ENCODE measurements at regions not wholly inside any gene's neighbourhood (a gene's known extent, or its start where the extent isn't known, plus 50 kb on each side); places are given as distances from the start of the nearest gene placed in this dataset.

- no peak overlapping the region for H3K27ac ChIP-seq (ENCODE audit: low read length)
- H3K36me3 ChIP-seq (ENCODE audit: control insufficient read depth, insufficient read depth, low read length): no peaks in the 10 kb centered on the region
- 80% methylated on average over 1 of the region's 1 CpG for WGBS (ENCODE audit: insufficient coverage)
Observed at GRCh38 chr5:153130296-153130695, 360.2 kb upstream of the GRIA1 start.

GRCh38 chr5:153135411-153135810 is 355.1 kb upstream of the GRIA1 start:
- no CpG with 5 or more reads among the region's 4 CpGs for WGBS (ENCODE audit: insufficient coverage)

More at GRCh38 chr5:153130296-153130695, 360.2 kb upstream of the GRIA1 start:
- Histone ChIP-seq H3K27me3 (ENCODE audit: control insufficient read depth, insufficient read depth, low read length) (no peaks in the 10 kb centered on the region), H3K4me3 (ENCODE audit: low read length) (no peak overlapping the region), H3K9me3 (replicated peaks; ENCODE audit: control insufficient read depth, low read depth, low read length) (no peaks in the 10 kb centered on the region), H3K4me1 (ENCODE audit: control insufficient read depth, insufficient read depth, low read length) (no peaks in the 10 kb centered on the region)
- no peak for DNase-seq

GRCh38 chr5:153136910-153137614 is 353.4 kb upstream of the GRIA1 start:
- no peaks in the 10 kb centered on the region for H3K4me1 ChIP-seq (ENCODE audit: control insufficient read depth, insufficient read depth, low read length)
- H3K27me3 ChIP-seq (ENCODE audit: control insufficient read depth, insufficient read depth, low read length): no peaks in the 10 kb centered on the region
- 78% methylated on average over 5 of the region's 6 CpGs for WGBS (ENCODE audit: insufficient coverage)

More at GRCh38 chr5:153135411-153135810, 355.1 kb upstream of the GRIA1 start:
- Histone ChIP-seq H3K27ac (ENCODE audit: low read length) (no peak overlapping the region), H3K36me3 (ENCODE audit: control insufficient read depth, insufficient read depth, low read length) (no peaks in the 10 kb centered on the region), H3K4me1 (ENCODE audit: control insufficient read depth, insufficient read depth, low read length) (no peaks in the 10 kb centered on the region), H3K4me3 (ENCODE audit: low read length) (no peak overlapping the region), H3K9me3 (replicated peaks; ENCODE audit: control insufficient read depth, low read depth, low read length) (peaks cover 2% of the 10 kb centered on the region), H3K27me3 (ENCODE audit: control insufficient read depth, insufficient read depth, low read length) (no peaks in the 10 kb centered on the region)
- no peak for DNase-seq

GRCh38 chr5:153147891-153148623 is 342.4 kb upstream of the GRIA1 start:
- peak; percentile 33 for DNase-seq
- Histone ChIP-seq H3K9me3 (replicated peaks; ENCODE audit: control insufficient read depth, low read depth, low read length) (peaks cover 11% of the 10 kb centered on the region), H3K4me1 (ENCODE audit: control insufficient read depth, insufficient read depth, low read length) (no peaks in the 10 kb centered on the region), H3K27me3 (ENCODE audit: control insufficient read depth, insufficient read depth, low read length) (no peaks in the 10 kb centered on the region), H3K27ac (ENCODE audit: low read length) (no peak overlapping the region), H3K4me3 (ENCODE audit: low read length) (no peak overlapping the region), H3K36me3 (ENCODE audit: control insufficient read depth, insufficient read depth, low read length) (no peaks in the 10 kb centered on the region)
- 43% methylated on average over 5 of the region's 7 CpGs for WGBS (ENCODE audit: insufficient coverage)

More at GRCh38 chr5:153136910-153137614, 353.4 kb upstream of the GRIA1 start:
- no peak overlapping the region for H3K27ac ChIP-seq (ENCODE audit: low read length)
- peaks cover 2% of the 10 kb centered on the region for H3K9me3 ChIP-seq (replicated peaks; ENCODE audit: control insufficient read depth, low read depth, low read length)
- H3K36me3 ChIP-seq (ENCODE audit: control insufficient read depth, insufficient read depth, low read length): no peaks in the 10 kb centered on the region
- H3K4me3 ChIP-seq (ENCODE audit: low read length): no peak overlapping the region
- no peak for DNase-seq

- Histone ChIP-seq H3K4me1 (ENCODE audit: control insufficient read depth, insufficient read depth, low read length) (no peaks in the 10 kb centered on the region), H3K9me3 (replicated peaks; ENCODE audit: control insufficient read depth, low read depth, low read length) (peaks cover 8% of the 10 kb centered on the region), H3K27me3 (ENCODE audit: control insufficient read depth, insufficient read depth, low read length) (no peaks in the 10 kb centered on the region), H3K36me3 (ENCODE audit: control insufficient read depth, insufficient read depth, low read length) (no peaks in the 10 kb centered on the region), H3K4me3 (ENCODE audit: low read length) (no peak overlapping the region), H3K27ac (ENCODE audit: low read length) (no peak overlapping the region)
- WGBS (ENCODE audit: insufficient coverage): no CpG with 5 or more reads among the region's 4 CpGs
- DNase-seq: no peak
Observed at GRCh38 chr5:153148624-153148976, 341.9 kb upstream of the GRIA1 start.

GRCh38 chr5:153151558-153151957 is 338.9 kb upstream of the GRIA1 start:
- DNase-seq: no peak
- no peaks in the 10 kb centered on the region for H3K27me3 ChIP-seq (ENCODE audit: control insufficient read depth, insufficient read depth, low read length)
- H3K9me3 ChIP-seq (replicated peaks; ENCODE audit: control insufficient read depth, low read depth, low read length): no peaks in the 10 kb centered on the region
- no peaks in the 10 kb centered on the region for H3K36me3 ChIP-seq (ENCODE audit: control insufficient read depth, insufficient read depth, low read length)
- H3K4me3 ChIP-seq (ENCODE audit: low read length): no peak overlapping the region
- no peak overlapping the region for H3K27ac ChIP-seq (ENCODE audit: low read length)
- H3K4me1 ChIP-seq (ENCODE audit: control insufficient read depth, insufficient read depth, low read length): no peaks in the 10 kb centered on the region

- no CpG with 5 or more reads among the region's 1 CpG for WGBS (ENCODE audit: insufficient coverage)
- H3K9me3 ChIP-seq (replicated peaks; ENCODE audit: control insufficient read depth, low read depth, low read length): no peaks in the 10 kb centered on the region
- no peak for DNase-seq
Observed at GRCh38 chr5:153153086-153153485, 337.4 kb upstream of the GRIA1 start.

GRCh38 chr5:153157156-153157555 is 333.3 kb upstream of the GRIA1 start:
- no peaks in the 10 kb centered on the region for H3K36me3 ChIP-seq (ENCODE audit: control insufficient read depth, insufficient read depth, low read length)
- no peaks in the 10 kb centered on the region for H3K27me3 ChIP-seq (ENCODE audit: control insufficient read depth, insufficient read depth, low read length)
- no peaks in the 10 kb centered on the region for H3K9me3 ChIP-seq (replicated peaks; ENCODE audit: control insufficient read depth, low read depth, low read length)
- no peak for DNase-seq
- no peaks in the 10 kb centered on the region for H3K4me1 ChIP-seq (ENCODE audit: control insufficient read depth, insufficient read depth, low read length)
- no peak overlapping the region for H3K27ac ChIP-seq (ENCODE audit: low read length)
- no peak overlapping the region for H3K4me3 ChIP-seq (ENCODE audit: low read length)
- 27% methylated on average over 1 of the region's 1 CpG for WGBS (ENCODE audit: insufficient coverage)

More at GRCh38 chr5:153153086-153153485, 337.4 kb upstream of the GRIA1 start:
- Histone ChIP-seq H3K36me3 (ENCODE audit: control insufficient read depth, insufficient read depth, low read length) (no peaks in the 10 kb centered on the region), H3K27ac (ENCODE audit: low read length) (no peak overlapping the region), H3K4me1 (ENCODE audit: control insufficient read depth, insufficient read depth, low read length) (no peaks in the 10 kb centered on the region), H3K27me3 (ENCODE audit: control insufficient read depth, insufficient read depth, low read length) (no peaks in the 10 kb centered on the region), H3K4me3 (ENCODE audit: low read length) (no peak overlapping the region)

- H3K4me1 ChIP-seq (ENCODE audit: control insufficient read depth, insufficient read depth, low read length): no peaks in the 10 kb centered on the region
- H3K9me3 ChIP-seq (replicated peaks; ENCODE audit: control insufficient read depth, low read depth, low read length): no peaks in the 10 kb centered on the region
- no peak overlapping the region for H3K27ac ChIP-seq (ENCODE audit: low read length)
- no CpG with 5 or more reads among the region's 1 CpG for WGBS (ENCODE audit: insufficient coverage)
- no peaks in the 10 kb centered on the region for H3K36me3 ChIP-seq (ENCODE audit: control insufficient read depth, insufficient read depth, low read length)
- H3K4me3 ChIP-seq (ENCODE audit: low read length): no peak overlapping the region
- DNase-seq: no peak
- no peaks in the 10 kb centered on the region for H3K27me3 ChIP-seq (ENCODE audit: control insufficient read depth, insufficient read depth, low read length)
Observed at GRCh38 chr5:153158608-153159007, 331.9 kb upstream of the GRIA1 start.

- no peaks in the 10 kb centered on the region for H3K27me3 ChIP-seq (ENCODE audit: control insufficient read depth, insufficient read depth, low read length)
- H3K27ac ChIP-seq (ENCODE audit: low read length): no peak overlapping the region
- no peaks in the 10 kb centered on the region for H3K4me1 ChIP-seq (ENCODE audit: control insufficient read depth, insufficient read depth, low read length)
- H3K9me3 ChIP-seq (replicated peaks; ENCODE audit: control insufficient read depth, low read depth, low read length): no peaks in the 10 kb centered on the region
- 67% methylated on average over 2 of the region's 3 CpGs for WGBS (ENCODE audit: insufficient coverage)
- no peak overlapping the region for H3K4me3 ChIP-seq (ENCODE audit: low read length)
- H3K36me3 ChIP-seq (ENCODE audit: control insufficient read depth, insufficient read depth, low read length): no peaks in the 10 kb centered on the region
- DNase-seq: no peak
Observed at GRCh38 chr5:153159616-153160015, 330.9 kb upstream of the GRIA1 start.
